ENCODE measurements at regions not wholly inside any gene's neighbourhood (a gene's known extent, or its start where the extent isn't known, plus 50 kb on each side); places are given as distances from the start of the nearest gene placed in this dataset.

- no peak overlapping the region for H3K27ac Mint-ChIP-seq
- no peak overlapping the region for H3K4me3 Mint-ChIP-seq
- no peaks in the 10 kb centered on the region; the same call in 1 of the 2 replicates for H3K36me3 Mint-ChIP-seq (ENCODE audit: low read depth)
- DNase-seq: no peak
- no peaks in the 10 kb centered on the region for H3K27me3 Mint-ChIP-seq (ENCODE audit: insufficient read depth)
- no peak for TF ChIP-seq CTCF (IDR thresholded peaks at IDR 0.05)
- H3K9me3 Mint-ChIP-seq: peaks cover 49% of the 10 kb centered on the region
- H3K4me1 Mint-ChIP-seq (ENCODE audit: low read depth): no peaks in the 10 kb centered on the region
These were observed 637.5 kb upstream of the MAN1A1 start for GRCh38 chr6:119986934-119987549.

GRCh38 chr6:119985952-119986736 lies 636.6 kb upstream of the MAN1A1 start:
- Mint-ChIP-seq H3K4me1 (ENCODE audit: low read depth) (no peaks in the 10 kb centered on the region), H3K36me3 (ENCODE audit: low read depth) (no peaks in the 10 kb centered on the region; the same call in 1 of the 2 replicates), H3K4me3 (no peak overlapping the region), H3K9me3 (peaks cover 43% of the 10 kb centered on the region), H3K27ac (no peak overlapping the region), H3K27me3 (ENCODE audit: insufficient read depth) (no peaks in the 10 kb centered on the region)
- no peak for DNase-seq
- no peak for TF ChIP-seq CTCF (IDR thresholded peaks at IDR 0.05)

- no peak for TF ChIP-seq CTCF (IDR thresholded peaks at IDR 0.05)
- H3K4me3 Mint-ChIP-seq: no peak overlapping the region
These were observed 631.2 kb upstream of the MAN1A1 start for GRCh38 chr6:119980802-119981201.

GRCh38 chr6:119979862-119980261 lies 630.3 kb upstream of the MAN1A1 start:
- H3K27ac Mint-ChIP-seq: no peak overlapping the region
- H3K4me1 Mint-ChIP-seq (ENCODE audit: low read depth): no peaks in the 10 kb centered on the region
- H3K36me3 Mint-ChIP-seq (ENCODE audit: low read depth): no peaks in the 10 kb centered on the region; the same call in 1 of the 2 replicates
- DNase-seq: no peak
- no peak overlapping the region for H3K4me3 Mint-ChIP-seq
- H3K27me3 Mint-ChIP-seq (ENCODE audit: insufficient read depth): no peaks in the 10 kb centered on the region
- TF ChIP-seq CTCF (IDR thresholded peaks at IDR 0.05): peak; percentile 29; the same call in 1 of the 2 replicates
- H3K9me3 Mint-ChIP-seq: peaks cover 9% of the 10 kb centered on the region

More at GRCh38 chr6:119980802-119981201, 631.2 kb upstream of the MAN1A1 start:
- H3K4me1 Mint-ChIP-seq (ENCODE audit: low read depth): no peaks in the 10 kb centered on the region
- no peak for DNase-seq
- H3K27me3 Mint-ChIP-seq (ENCODE audit: insufficient read depth): no peaks in the 10 kb centered on the region
- peaks cover 12% of the 10 kb centered on the region for H3K9me3 Mint-ChIP-seq
- no peak overlapping the region for H3K27ac Mint-ChIP-seq
- no peaks in the 10 kb centered on the region; the same call in 1 of the 2 replicates for H3K36me3 Mint-ChIP-seq (ENCODE audit: low read depth)

GRCh38 chr6:119978274-119978889 lies 628.8 kb upstream of the MAN1A1 start:
- Mint-ChIP-seq H3K4me3 (no peak overlapping the region), H3K4me1 (ENCODE audit: low read depth) (no peaks in the 10 kb centered on the region), H3K9me3 (peaks cover 13% of the 10 kb centered on the region), H3K27ac (no peak overlapping the region), H3K27me3 (ENCODE audit: insufficient read depth) (no peaks in the 10 kb centered on the region; the same call in 1 of the 2 replicates), H3K36me3 (ENCODE audit: low read depth) (no peaks in the 10 kb centered on the region; the same call in 1 of the 2 replicates)
- TF ChIP-seq CTCF (IDR thresholded peaks at IDR 0.05): peak; percentile 53; the same call in 1 of the 2 replicates
- no peak for DNase-seq

Measured in HFFc6 (cell line).